ENCODE measurements at regions not wholly inside any gene's neighbourhood (a gene's known extent, or its start where the extent isn't known, plus 50 kb on each side); places are given as distances from the start of the nearest gene placed in this dataset.
A peak's percentile ranks its signal among the peaks of the same experiment; 100 is the strongest.

GRCh38 chr4:81874661-81875515 lies 403.2 kb upstream of the RASGEF1B start:
- DNase-seq (ENCODE audit: low spot score), result no peak
- intact Hi-C loops (cut with DNase I), result no loop called here
- no peak for ATAC-seq

- intact Hi-C loops (cut with DNase I), result no loop called here
- DNase-seq (ENCODE audit: low spot score), result no peak
- ATAC-seq, result no peak
These were observed 398.6 kb upstream of the RASGEF1B start for GRCh38 chr4:81870275-81870674.

GRCh38 chr4:81860111-81860510 lies 388.4 kb upstream of the RASGEF1B start:
- no peak for DNase-seq (ENCODE audit: low spot score)
- no peak for ATAC-seq
- intact Hi-C loops (cut with DNase I), result no loop called here

GRCh38 chr4:81854406-81854805 lies 382.7 kb upstream of the RASGEF1B start:
- intact Hi-C loops (cut with DNase I), result no loop called here
- DNase-seq (ENCODE audit: low spot score), result no peak
- ATAC-seq, result no peak

- ATAC-seq (no peak), DNase-seq (ENCODE audit: low spot score) (no peak)
- intact Hi-C loops (cut with DNase I), result no loop called here
These were observed 380.5 kb upstream of the RASGEF1B start for GRCh38 chr4:81852031-81852715.

- no peak for DNase-seq (ENCODE audit: low spot score)
- ATAC-seq, result no peak
- intact Hi-C loops (cut with DNase I), result no loop called here
These were observed 379.0 kb upstream of the RASGEF1B start for GRCh38 chr4:81850701-81851100.

GRCh38 chr4:81845761-81846160 lies 374.1 kb upstream of the RASGEF1B start:
- DNase-seq (ENCODE audit: low spot score) (no peak), ATAC-seq (no peak)
- intact Hi-C loops (cut with DNase I), result loop anchor here (2.0 kb wide), 1 partner anchor 379 kb away; no protein-coding TSS in a partner anchor

- ATAC-seq (no peak), DNase-seq (ENCODE audit: low spot score) (no peak)
- intact Hi-C loops (cut with DNase I), result no loop called here
These were observed 373.6 kb upstream of the RASGEF1B start for GRCh38 chr4:81845273-81845672.

- intact Hi-C loops (cut with DNase I), result no loop called here
- peak; percentile 86 for DNase-seq (ENCODE audit: low spot score)
- peak; percentile 91 for ATAC-seq
These were observed 373.0 kb upstream of the RASGEF1B start for GRCh38 chr4:81844717-81845116.

- DNase-seq (ENCODE audit: low spot score), result no peak
- ATAC-seq, result no peak
- intact Hi-C loops (cut with DNase I), result no loop called here
These were observed 367.8 kb upstream of the RASGEF1B start for GRCh38 chr4:81839347-81840042.

GRCh38 chr4:81838586-81838985 lies 366.9 kb upstream of the RASGEF1B start:
- intact Hi-C loops (cut with DNase I), result no loop called here
- DNase-seq (ENCODE audit: low spot score) (no peak), ATAC-seq (no peak)

- DNase-seq (ENCODE audit: low spot score), result no peak
- no peak for ATAC-seq
These were observed 365.0 kb upstream of the RASGEF1B start for GRCh38 chr4:81836716-81837115.

GRCh38 chr4:81833576-81833975 lies 361.9 kb upstream of the RASGEF1B start:
- DNase-seq (ENCODE audit: low spot score) (no peak), ATAC-seq (no peak)
- intact Hi-C loops (cut with DNase I), result no loop called here

More at GRCh38 chr4:81836716-81837115, 365.0 kb upstream of the RASGEF1B start:
- intact Hi-C loops (cut with DNase I), result no loop called here

GRCh38 chr4:81828991-81829390 lies 357.3 kb upstream of the RASGEF1B start:
- intact Hi-C loops (cut with DNase I), result no loop called here
- DNase-seq (ENCODE audit: low spot score) (no peak), ATAC-seq (no peak)

- DNase-seq (ENCODE audit: low spot score) (no peak), ATAC-seq (no peak)
- intact Hi-C loops (cut with DNase I), result no loop called here
These were observed 356.0 kb upstream of the RASGEF1B start for GRCh38 chr4:81827577-81828202.

GRCh38 chr4:81826817-81827424 lies 355.2 kb upstream of the RASGEF1B start:
- intact Hi-C loops (cut with DNase I), result no loop called here
- ATAC-seq, result no peak
- no peak for DNase-seq (ENCODE audit: low spot score)

GRCh38 chr4:81826335-81826734 lies 354.6 kb upstream of the RASGEF1B start:
- DNase-seq (ENCODE audit: low spot score) (no peak), ATAC-seq (no peak)
- intact Hi-C loops (cut with DNase I), result no loop called here

- intact Hi-C loops (cut with DNase I), result no loop called here
- DNase-seq (ENCODE audit: low spot score), result no peak
- ATAC-seq, result no peak
These were observed 346.7 kb upstream of the RASGEF1B start for GRCh38 chr4:81818385-81818920.
